Gastrocnemius medialis (tissue), 4 donors: ENCODE measurements at regions not wholly inside any gene's neighbourhood (a gene's known extent, or its start where the extent isn't known, plus 50 kb on each side); places are given as distances from the start of the nearest gene placed in this dataset.

Experiments used
- POLR2A ChIP-seq, 2 donors: fragments of 450-650 bp; IDR thresholded peaks; one replicate each; pipeline ENCODE4 v1.6.1; 2017; ENCODE audit warnings: antibody characterized with exemption in 2 of 2, mild to moderate bottlenecking in 2 of 2, moderate library complexity in 2 of 2
- TF ChIP-seq, protein P1 (sequence below), 5 experiments: fragments of 450-650 bp in 3 of 5; fragments of 200-600 bp in 2 of 5; sonication (generic) in 2 of 5; IDR thresholded peaks in 4 of 5; conservative IDR thresholded peaks in 1 of 5; 1 replicate in 4 of 5; 2 replicates in 1 of 5; pipeline ENCODE4 v1.5.1; 2016 to 2019; ENCODE audit warnings: antibody characterized with exemption in 5 of 5, mild to moderate bottlenecking in 3 of 5, moderate library complexity in 3 of 5

DNA sequence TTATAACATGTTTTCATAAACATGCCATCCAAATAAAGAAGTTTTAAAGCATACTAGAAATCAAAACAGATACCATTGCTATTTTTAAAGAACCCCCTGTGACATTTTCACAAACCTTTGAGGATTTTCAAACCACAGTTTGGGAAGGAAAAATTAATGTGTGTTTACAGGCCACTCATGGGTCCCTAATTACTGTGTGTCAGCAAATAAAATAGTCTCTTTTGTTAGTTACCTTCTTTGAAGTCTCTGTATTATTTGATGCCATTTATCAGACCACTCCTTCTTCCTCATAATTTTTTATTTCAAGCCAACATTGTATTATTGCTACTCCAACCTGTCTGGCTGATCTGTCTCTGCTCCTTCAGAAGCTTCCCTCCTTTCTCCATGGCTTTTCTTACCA, 72.6 kb upstream of the TET2 start:
- TF ChIP-seq, protein P1, sequence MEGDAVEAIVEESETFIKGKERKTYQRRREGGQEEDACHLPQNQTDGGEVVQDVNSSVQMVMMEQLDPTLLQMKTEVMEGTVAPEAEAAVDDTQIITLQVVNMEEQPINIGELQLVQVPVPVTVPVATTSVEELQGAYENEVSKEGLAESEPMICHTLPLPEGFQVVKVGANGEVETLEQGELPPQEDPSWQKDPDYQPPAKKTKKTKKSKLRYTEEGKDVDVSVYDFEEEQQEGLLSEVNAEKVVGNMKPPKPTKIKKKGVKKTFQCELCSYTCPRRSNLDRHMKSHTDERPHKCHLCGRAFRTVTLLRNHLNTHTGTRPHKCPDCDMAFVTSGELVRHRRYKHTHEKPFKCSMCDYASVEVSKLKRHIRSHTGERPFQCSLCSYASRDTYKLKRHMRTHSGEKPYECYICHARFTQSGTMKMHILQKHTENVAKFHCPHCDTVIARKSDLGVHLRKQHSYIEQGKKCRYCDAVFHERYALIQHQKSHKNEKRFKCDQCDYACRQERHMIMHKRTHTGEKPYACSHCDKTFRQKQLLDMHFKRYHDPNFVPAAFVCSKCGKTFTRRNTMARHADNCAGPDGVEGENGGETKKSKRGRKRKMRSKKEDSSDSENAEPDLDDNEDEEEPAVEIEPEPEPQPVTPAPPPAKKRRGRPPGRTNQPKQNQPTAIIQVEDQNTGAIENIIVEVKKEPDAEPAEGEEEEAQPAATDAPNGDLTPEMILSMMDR (IDR thresholded peaks at IDR 0.05 in 4 of 5, conservative IDR thresholded peaks at IDR 0.05 in 1 of 5), result no peak
- TF ChIP-seq POLR2A (IDR thresholded peaks at IDR 0.05), result no peak
